ENCODE measurements at regions not wholly inside any gene's neighbourhood (a gene's known extent, or its start where the extent isn't known, plus 50 kb on each side); places are given as distances from the start of the nearest gene placed in this dataset.

DNA sequence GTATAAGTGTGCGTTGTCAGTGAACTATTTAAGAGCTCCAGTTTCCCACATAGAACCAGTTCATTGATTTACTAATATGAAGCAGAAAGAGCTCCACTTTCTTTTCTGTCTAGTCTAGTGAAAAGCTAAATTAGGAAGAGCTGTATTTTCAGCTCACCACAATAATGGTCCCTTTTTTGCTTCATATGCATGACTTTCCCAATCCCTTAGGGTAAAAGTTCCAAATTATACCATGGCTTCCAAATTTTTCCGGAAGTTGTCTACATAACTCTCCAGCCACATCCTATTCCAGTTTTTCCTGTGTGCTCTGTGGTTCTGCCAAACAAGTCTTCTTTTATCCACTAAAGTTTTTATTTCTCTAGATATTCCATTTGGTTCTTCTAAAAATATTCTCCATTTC lies 685.2 kb downstream of the REEP3 start:
- TF ChIP-seq, protein P1, sequence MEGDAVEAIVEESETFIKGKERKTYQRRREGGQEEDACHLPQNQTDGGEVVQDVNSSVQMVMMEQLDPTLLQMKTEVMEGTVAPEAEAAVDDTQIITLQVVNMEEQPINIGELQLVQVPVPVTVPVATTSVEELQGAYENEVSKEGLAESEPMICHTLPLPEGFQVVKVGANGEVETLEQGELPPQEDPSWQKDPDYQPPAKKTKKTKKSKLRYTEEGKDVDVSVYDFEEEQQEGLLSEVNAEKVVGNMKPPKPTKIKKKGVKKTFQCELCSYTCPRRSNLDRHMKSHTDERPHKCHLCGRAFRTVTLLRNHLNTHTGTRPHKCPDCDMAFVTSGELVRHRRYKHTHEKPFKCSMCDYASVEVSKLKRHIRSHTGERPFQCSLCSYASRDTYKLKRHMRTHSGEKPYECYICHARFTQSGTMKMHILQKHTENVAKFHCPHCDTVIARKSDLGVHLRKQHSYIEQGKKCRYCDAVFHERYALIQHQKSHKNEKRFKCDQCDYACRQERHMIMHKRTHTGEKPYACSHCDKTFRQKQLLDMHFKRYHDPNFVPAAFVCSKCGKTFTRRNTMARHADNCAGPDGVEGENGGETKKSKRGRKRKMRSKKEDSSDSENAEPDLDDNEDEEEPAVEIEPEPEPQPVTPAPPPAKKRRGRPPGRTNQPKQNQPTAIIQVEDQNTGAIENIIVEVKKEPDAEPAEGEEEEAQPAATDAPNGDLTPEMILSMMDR (IDR thresholded peaks at IDR 0.05; ENCODE audit: low read depth, low read length), result no peak
- TF ChIP-seq EZH2phosphoT487 (IDR thresholded peaks at IDR 0.05; ENCODE audit: low read depth), result no peak
